ENCODE measurements at regions not wholly inside any gene's neighbourhood (a gene's known extent, or its start where the extent isn't known, plus 50 kb on each side); places are given as distances from the start of the nearest gene placed in this dataset.

DNA sequence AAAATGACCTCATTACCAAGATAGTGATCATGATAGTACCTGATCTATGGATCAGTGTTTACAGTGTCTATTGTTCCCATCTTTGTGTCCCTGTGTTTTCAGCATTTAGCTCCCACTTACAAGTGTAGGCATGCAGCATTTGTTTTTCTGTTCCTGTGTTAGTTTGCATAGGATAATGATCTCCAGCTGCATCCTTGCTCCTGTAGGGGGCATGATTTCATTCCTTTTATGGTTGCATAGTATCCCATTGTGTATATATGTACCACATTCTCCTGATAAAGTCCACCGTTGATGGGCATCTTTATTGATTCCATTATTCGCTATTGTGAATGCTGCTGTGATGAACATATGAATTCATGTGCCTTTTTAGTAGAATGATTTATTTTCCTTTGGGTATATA lies 215.4 kb upstream of the NAV3 start:
- Histone ChIP-seq H4K8ac (replicated peaks; ENCODE audit: insufficient read length, low read depth, low read length) (no peak overlapping the region), H3K14ac (ENCODE audit: insufficient read depth, low read length) (no peak overlapping the region), H3K18ac (ENCODE audit: insufficient read length, low read depth, low read length) (no peak overlapping the region), H3K4me2 (ENCODE audit: insufficient read depth, insufficient read length, low read length) (no peak overlapping the region), H3K23ac (ENCODE audit: insufficient read length, low read depth, low read length) (no peak overlapping the region), H3K9ac (ENCODE audit: extremely low read depth, insufficient read length, low read length) (no peak overlapping the region), H2BK15ac (ENCODE audit: low read depth, low read length) (no peak overlapping the region), H3T11ph (ENCODE audit: low read length) (no peak overlapping the region), H2BK120ac (ENCODE audit: low read depth, low read length, poor library complexity, severe bottlenecking) (no peak overlapping the region), H3K79me1 (ENCODE audit: insufficient read depth, low read depth, low read length, poor library complexity, severe bottlenecking) (no peaks in the 10 kb centered on the region), H2AK5ac (ENCODE audit: insufficient read length, low read length) (no peak overlapping the region), H3K27me3 (ENCODE audit: insufficient read depth, low read length) (no peaks in the 10 kb centered on the region), H3K9me3 (ENCODE audit: control insufficient read depth, low read depth, low read length) (no peaks in the 10 kb centered on the region), H3K27ac (ENCODE audit: insufficient read length, low read depth, low read length) (no peak overlapping the region), H2BK5ac (ENCODE audit: insufficient read length, low read length) (no peak overlapping the region), H3K56ac (ENCODE audit: insufficient read length, low read depth, low read length) (no peak overlapping the region), H4K5ac (ENCODE audit: insufficient read length, low read depth, low read length) (no peak overlapping the region), H2BK12ac (ENCODE audit: insufficient read length, low read depth, low read length) (no peak overlapping the region), H2BK20ac (ENCODE audit: low read depth, low read length, poor library complexity, severe bottlenecking) (no peak overlapping the region), H4K91ac (ENCODE audit: insufficient read length, low read depth, low read length) (no peak overlapping the region), H3K4me1 (ENCODE audit: insufficient read depth, low read length) (0 out of 2 replicates have a peak, but pooled peaks cover 2% of the 10 kb centered on the region), H2AFZ (ENCODE audit: low read length) (no peak overlapping the region), H4K20me1 (ENCODE audit: control insufficient read depth, insufficient read depth, insufficient read length) (no peaks in the 10 kb centered on the region), H3K79me2 (ENCODE audit: insufficient read depth, low read length) (no peaks in the 10 kb centered on the region), H3K4ac (ENCODE audit: low read depth, low read length) (no peak overlapping the region), H3K23me2 (ENCODE audit: insufficient read length, low read depth, low read length, poor library complexity, severe bottlenecking) (no peaks in the 10 kb centered on the region)
- H3K36me3 Mint-ChIP-seq (ENCODE audit: insufficient read depth in 1 of 3, low read depth in 3 of 3): peaks cover 0 to 11% (median 4%) of the 10 kb centered on the region in 3 experiments; a peak in 2 of 7 replicates
- H3K27ac Mint-ChIP-seq: no peak overlapping the region
- H3K27me3 Mint-ChIP-seq (ENCODE audit: low read depth): no peaks in the 10 kb centered on the region
- H3K9me3 Mint-ChIP-seq: peaks cover 6 to 9% of the 10 kb centered on the region in 2 experiments; a peak in 3 of 5 replicates
- peak; percentile 35 for DNase-seq
- peaks cover 11 to 13% of the 10 kb centered on the region in 2 experiments for H3K4me1 Mint-ChIP-seq
- TF ChIP-seq, protein P1, sequence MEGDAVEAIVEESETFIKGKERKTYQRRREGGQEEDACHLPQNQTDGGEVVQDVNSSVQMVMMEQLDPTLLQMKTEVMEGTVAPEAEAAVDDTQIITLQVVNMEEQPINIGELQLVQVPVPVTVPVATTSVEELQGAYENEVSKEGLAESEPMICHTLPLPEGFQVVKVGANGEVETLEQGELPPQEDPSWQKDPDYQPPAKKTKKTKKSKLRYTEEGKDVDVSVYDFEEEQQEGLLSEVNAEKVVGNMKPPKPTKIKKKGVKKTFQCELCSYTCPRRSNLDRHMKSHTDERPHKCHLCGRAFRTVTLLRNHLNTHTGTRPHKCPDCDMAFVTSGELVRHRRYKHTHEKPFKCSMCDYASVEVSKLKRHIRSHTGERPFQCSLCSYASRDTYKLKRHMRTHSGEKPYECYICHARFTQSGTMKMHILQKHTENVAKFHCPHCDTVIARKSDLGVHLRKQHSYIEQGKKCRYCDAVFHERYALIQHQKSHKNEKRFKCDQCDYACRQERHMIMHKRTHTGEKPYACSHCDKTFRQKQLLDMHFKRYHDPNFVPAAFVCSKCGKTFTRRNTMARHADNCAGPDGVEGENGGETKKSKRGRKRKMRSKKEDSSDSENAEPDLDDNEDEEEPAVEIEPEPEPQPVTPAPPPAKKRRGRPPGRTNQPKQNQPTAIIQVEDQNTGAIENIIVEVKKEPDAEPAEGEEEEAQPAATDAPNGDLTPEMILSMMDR (conservative IDR thresholded peaks at IDR 0.05): peak; percentile 80
- no CpG with 5 or more reads among the region's 2 CpGs for WGBS (ENCODE audit: extremely low coverage, insufficient read length, low lambda C conversion rate)
- no peak overlapping the region for H3K4me3 Mint-ChIP-seq
